Chondrocyte (in vitro differentiated cells): ENCODE measurements at regions not wholly inside any gene's neighbourhood (a gene's known extent, or its start where the extent isn't known, plus 50 kb on each side); places are given as distances from the start of the nearest gene placed in this dataset.
A peak's percentile ranks its signal among the peaks of the same experiment; 100 is the strongest.
"Not testable (repeated sequence)": the region's sequence is repeated elsewhere in the genome, so short reads cannot be mapped to it uniquely, and the experiment has no call there.

ENCODE experiments used
- DNase-seq: peaks from one replicate; pipeline ENCODE4 v3.0.0; 2021; ENCODE audit warnings: mixed read lengths, low spot score
- H3K27ac Mint-ChIP-seq: one replicate; pipeline ENCODE4 v1.8.0; 2021; ENCODE audit warnings: mild to moderate bottlenecking, moderate library complexity, mixed read lengths; ENCODE audit not compliant: unreplicated experiment
- H3K27me3 Mint-ChIP-seq: 2 replicates; pipeline ENCODE4 v1.8.0; 2021; ENCODE audit warnings: low read depth, mixed read lengths
- H3K36me3 Mint-ChIP-seq: 2 replicates; pipeline ENCODE4 v1.8.0; 2021; ENCODE audit warnings: low read depth, mixed read lengths
- H3K4me1 Mint-ChIP-seq: 2 replicates; pipeline ENCODE4 v1.8.0; 2021; ENCODE audit warnings: low read depth, mild to moderate bottlenecking, mixed read lengths
- H3K4me3 Mint-ChIP-seq: one replicate; pipeline ENCODE4 v1.8.0; 2021; ENCODE audit warnings: mild to moderate bottlenecking, moderate library complexity, mixed read lengths; ENCODE audit not compliant: unreplicated experiment
- H3K9me3 Mint-ChIP-seq: 2 replicates; pipeline ENCODE4 v1.8.0; 2021; ENCODE audit warnings: low read depth, mixed read lengths
- CTCF ChIP-seq: fragments of 200-600 bp; sonication (generic); IDR thresholded peaks from 2 replicates; pipeline ENCODE4 v1.5.0; 2021; ENCODE audit warnings: antibody characterized with exemption, mild to moderate bottlenecking, moderate library complexity

DNA sequence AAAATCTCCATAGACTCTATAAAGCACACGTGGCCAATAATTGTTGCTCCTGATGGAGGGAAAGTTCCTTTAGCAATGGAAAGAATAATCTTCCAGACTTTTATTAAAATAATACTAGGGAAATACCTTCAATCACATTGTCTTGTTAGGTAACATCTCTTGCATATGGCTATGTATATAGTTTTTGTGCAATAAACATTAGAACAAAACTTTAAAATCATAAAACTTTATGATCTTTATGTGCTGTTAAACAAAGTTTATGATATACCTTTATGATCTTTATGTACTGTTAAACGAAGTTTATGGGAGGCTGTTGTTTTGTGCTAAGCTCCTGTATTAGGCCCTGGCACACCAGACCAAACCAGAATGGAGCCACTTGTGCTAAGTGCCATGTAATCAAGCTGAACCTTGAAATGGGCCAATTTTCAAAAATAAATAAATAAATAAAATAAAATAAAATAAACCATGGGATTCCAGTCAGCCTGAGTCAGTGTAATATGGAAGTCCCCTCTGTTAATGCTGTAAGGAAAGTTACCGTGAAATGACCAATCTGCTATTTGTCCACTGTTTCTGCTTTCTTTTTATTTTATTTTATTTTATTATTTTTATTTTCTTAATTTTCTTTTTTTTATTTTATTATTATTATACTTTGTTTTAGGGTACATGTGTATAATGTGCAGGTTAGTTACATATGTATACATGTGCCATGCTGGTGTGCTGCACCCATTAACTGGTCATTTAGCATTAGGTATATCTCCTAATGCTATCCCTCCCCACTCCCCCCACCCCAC, 431.3 kb downstream of the SPATA31D1 start:
- Mint-ChIP-seq H3K27me3 (no peaks in the 10 kb centered on the region), H3K9me3 (peaks cover 3% of the 10 kb centered on the region), H3K4me3 (no peak overlapping the region), H3K4me1 (peaks cover 14% of the 10 kb centered on the region), H3K27ac (no peak overlapping the region), H3K36me3 (no peaks in the 10 kb centered on the region)
- TF ChIP-seq CTCF: no peak
- no peak for DNase-seq

- Mint-ChIP-seq H3K4me3 (no peak overlapping the region), H3K27me3 (no peaks in the 10 kb centered on the region), H3K4me1 (peaks cover 14% of the 10 kb centered on the region), H3K27ac (peak overlapping the region; percentile 29), H3K9me3 (peaks cover 3% of the 10 kb centered on the region), H3K36me3 (no peaks in the 10 kb centered on the region)
- no peak for DNase-seq
- TF ChIP-seq CTCF: no peak
Observed at GRCh38 chr9:82421498-82421897, 432.9 kb downstream of the SPATA31D1 start.

- H3K36me3 Mint-ChIP-seq: no peaks in the 10 kb centered on the region
- H3K4me1 Mint-ChIP-seq: peaks cover 14% of the 10 kb centered on the region
- no peak overlapping the region for H3K4me3 Mint-ChIP-seq
- H3K27me3 Mint-ChIP-seq: no peaks in the 10 kb centered on the region
- no peak for DNase-seq
- no peak overlapping the region for H3K27ac Mint-ChIP-seq
- peaks cover 3% of the 10 kb centered on the region for H3K9me3 Mint-ChIP-seq
- TF ChIP-seq CTCF: no peak
Observed at GRCh38 chr9:82423700-82424099, 435.1 kb downstream of the SPATA31D1 start.

- no peak overlapping the region for H3K4me3 Mint-ChIP-seq
- no peak for DNase-seq
- peaks cover 14% of the 10 kb centered on the region for H3K4me1 Mint-ChIP-seq
- H3K36me3 Mint-ChIP-seq: no peaks in the 10 kb centered on the region
- TF ChIP-seq CTCF: no peak
- no peaks in the 10 kb centered on the region for H3K27me3 Mint-ChIP-seq
- H3K27ac Mint-ChIP-seq: no peak overlapping the region
- peaks cover 3% of the 10 kb centered on the region for H3K9me3 Mint-ChIP-seq
Observed at GRCh38 chr9:82424599-82425120, 436.1 kb downstream of the SPATA31D1 start.

DNA sequence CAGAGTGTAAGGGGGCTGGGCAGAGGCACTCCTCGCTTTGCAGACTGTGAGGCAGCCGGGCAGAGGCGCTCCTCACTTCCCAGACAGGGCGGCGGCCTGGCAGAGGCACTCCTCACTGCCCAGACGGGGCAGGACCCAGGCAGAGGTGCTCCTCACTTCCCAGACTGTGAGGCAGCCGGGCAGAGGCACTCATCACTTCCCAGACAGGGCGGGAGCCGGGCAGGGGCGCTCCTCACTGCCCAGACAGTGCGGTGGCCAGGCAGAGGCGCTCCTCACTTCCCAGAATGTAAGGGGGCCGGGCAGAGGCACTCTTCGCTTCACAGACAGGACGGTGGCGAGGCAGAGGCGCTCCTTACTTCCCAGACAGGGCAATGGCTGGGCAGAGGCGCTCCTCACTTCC, 442.5 kb downstream of the SPATA31D1 start:
- Mint-ChIP-seq H3K36me3 (peaks cover 2% of the 10 kb centered on the region), H3K27ac (no peak overlapping the region), H3K9me3 (peaks cover 14% of the 10 kb centered on the region), H3K27me3 (no peaks in the 10 kb centered on the region), H3K4me1 (no peaks in the 10 kb centered on the region), H3K4me3 (no peak overlapping the region)
- DNase-seq: no peak
- no peak for TF ChIP-seq CTCF

DNA sequence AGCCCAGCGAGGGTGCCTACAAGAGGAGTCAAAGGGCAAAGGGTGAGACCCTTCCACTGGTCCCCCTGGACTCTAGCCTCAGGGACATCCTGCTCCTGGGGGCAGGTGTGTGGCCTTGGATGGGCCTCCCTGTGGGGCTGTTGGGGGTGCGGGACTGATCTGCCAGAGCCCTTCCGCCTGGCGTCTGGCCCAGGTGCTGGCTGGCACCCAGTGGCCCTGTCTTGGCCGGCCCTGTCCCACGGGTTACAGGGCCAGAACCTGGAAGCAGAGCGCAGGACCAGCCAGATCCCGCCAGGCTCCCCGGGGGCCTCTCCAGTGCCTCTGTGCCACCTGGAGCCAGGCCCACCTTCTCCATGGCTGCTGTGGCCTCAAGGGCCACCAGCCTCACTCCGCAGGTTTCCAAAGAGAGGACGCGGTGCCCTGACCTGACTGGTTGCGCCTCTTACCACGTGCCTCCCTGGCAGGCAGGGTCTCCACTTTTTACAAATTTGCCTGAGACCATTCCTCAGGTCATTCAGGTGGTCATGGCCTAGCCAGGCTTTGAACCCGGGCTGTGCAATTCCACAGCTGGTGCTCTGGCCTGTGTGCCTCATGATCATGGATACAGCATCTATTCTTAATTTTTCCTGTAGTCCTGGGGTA, 444.8 kb downstream of the SPATA31D1 start:
- DNase-seq, H3K36me3 Mint-ChIP-seq, H3K27ac Mint-ChIP-seq, H3K4me1 Mint-ChIP-seq, H3K4me3 Mint-ChIP-seq, H3K27me3 Mint-ChIP-seq: not testable (repeated sequence)
- H3K9me3 Mint-ChIP-seq: peaks cover 19% of the 10 kb centered on the region
